Endothelial cell of umbilical vein (primary cell): ENCODE measurements at regions not wholly inside any gene's neighbourhood (a gene's known extent, or its start where the extent isn't known, plus 50 kb on each side); places are given as distances from the start of the nearest gene placed in this dataset.

ENCODE experiments used
- BruUV-seq: library from RNA; stranded (reverse); fragments of 400-500 nt; replicated peaks from 2 replicates; lab custom pipeline; 2021; lab: Mats Ljungman, UMichigan
- CTCF ChIA-PET: fragments of 300-600, 350-600 bp; sonication (Branson Sonifier 250); formaldehyde crosslinking; loops from one replicate; lab custom pipeline; 2021; ENCODE audit warnings: antibody characterized with exemption, inconsistent platforms; lab: Charles Lee
- POLR2A ChIA-PET: fragments of 300-600, 350-600 bp; sonication (Branson Sonifier 250); formaldehyde crosslinking; loops from one replicate; lab custom pipeline; 2021; ENCODE audit warnings: antibody characterized with exemption, inconsistent platforms; lab: Charles Lee
- DNase-seq: peaks from one replicate; pipeline ENCODE4 v3.0.0-alpha.2; 2011; ENCODE audit warnings: low read depth, low spot score
- FAIRE-seq: peaks from 2 replicates; lab custom pipeline; 2011; peaks lifted over from hg19 to GRCh38; lab: Jason Lieb, UNC
- H2AFZ ChIP-seq: 2 replicates; pipeline ENCODE4 v1.6.0; 2012; ENCODE audit warnings: low read depth, low read length, control low read depth, inconsistent platforms
- H3K27ac ChIP-seq: 2 replicates; pipeline ENCODE4 v1.5.1; 2011; ENCODE audit warnings: low read depth, mild to moderate bottlenecking, control low read depth, low read length, moderate library complexity; ENCODE audit not compliant: insufficient read depth
- H3K27me3 ChIP-seq, 2 experiments: 2 replicates each; pipeline versions ENCODE4 v1.6.0 to v1.6.1; 2011; ENCODE audit warnings: low read length in 2 of 2, mixed read lengths in 1 of 2; ENCODE audit not compliant: control insufficient read depth in 2 of 2, insufficient read depth in 2 of 2
- H3K36me3 ChIP-seq, 2 experiments: 2 replicates in 1 of 2; 3 replicates in 1 of 2; pipeline ENCODE4 v1.5.1; 2011; ENCODE audit warnings: low read length in 2 of 2, mild to moderate bottlenecking in 1 of 2, moderate library complexity in 1 of 2; ENCODE audit not compliant: control insufficient read depth in 2 of 2, insufficient read depth in 2 of 2; ENCODE audit errors: extremely low read depth in 1 of 2
- H3K4me1 ChIP-seq: 3 replicates; pipeline ENCODE4 v1.5.1; 2011; ENCODE audit warnings: mild to moderate bottlenecking, low read length; ENCODE audit not compliant: control insufficient read depth, insufficient read depth; ENCODE audit errors: extremely low read depth
- H3K4me2 ChIP-seq: 2 replicates; pipeline ENCODE4 v1.6.1; 2011; ENCODE audit warnings: low read length, control low read depth, mixed read lengths; ENCODE audit not compliant: insufficient read depth
- H3K4me3 ChIP-seq, 3 experiments: fragments of 200-600 bp in 1 of 3; sonication (generic), shearing (Covaris generic) in 1 of 3; replicated peaks in 1 of 3; 2 replicates each; pipeline ENCODE4 v1.5.1; 2011 to 2016; ENCODE audit warnings: control low read depth in 3 of 3, low read length in 3 of 3, mild to moderate bottlenecking in 2 of 3, inconsistent platforms in 1 of 3, low read depth in 1 of 3, moderate library complexity in 1 of 3; ENCODE audit not compliant: insufficient read depth in 1 of 3
- H3K79me2 ChIP-seq: 2 replicates; pipeline ENCODE4 v1.6.0; 2012; ENCODE audit warnings: low read length, inconsistent platforms; ENCODE audit not compliant: control insufficient read depth, insufficient read depth
- H3K9ac ChIP-seq: replicated peaks from 2 replicates; pipeline ENCODE3; 2011; ENCODE audit warnings: low read length, control low read depth; ENCODE audit not compliant: insufficient read depth; ENCODE audit errors: extremely low read depth
- H3K9me1 ChIP-seq: replicated peaks from 3 replicates; pipeline ENCODE4 v1.6.0; 2011; ENCODE audit warnings: mild to moderate bottlenecking, low read length; ENCODE audit not compliant: control insufficient read depth, insufficient read depth; ENCODE audit errors: extremely low read depth
- H3K9me3 ChIP-seq: replicated peaks from 2 replicates; pipeline ENCODE4 v1.5.1; 2012; ENCODE audit warnings: low read length, inconsistent platforms; ENCODE audit not compliant: control insufficient read depth, insufficient read depth
- H4K20me1 ChIP-seq: replicated peaks from 2 replicates; pipeline ENCODE3; 2011; ENCODE audit warnings: mild to moderate bottlenecking, low read length; ENCODE audit not compliant: control insufficient read depth, insufficient read depth; ENCODE audit errors: extremely low read depth
- CTCF ChIP-seq, 2 donors: IDR thresholded peaks; 1 replicate in 1 of 2; 2 replicates in 1 of 2; pipeline ENCODE4 v1.5.1; 2011; ENCODE audit warnings: low read length in 2 of 2, mild to moderate bottlenecking in 2 of 2, moderate library complexity in 2 of 2, control low read depth in 1 of 2, inconsistent platforms in 1 of 2, low read depth in 1 of 2; ENCODE audit not compliant: insufficient read depth in 1 of 2; ENCODE audit errors: extremely low read depth in 1 of 2
- EZH2 ChIP-seq: IDR thresholded peaks from 2 replicates; pipeline ENCODE4 v1.6.1; 2012; ENCODE audit warnings: borderline replicate concordance, low read depth, mild to moderate bottlenecking, moderate library complexity, low read length, inconsistent platforms; ENCODE audit not compliant: severe bottlenecking
- FOS ChIP-seq: IDR thresholded peaks from 2 replicates; pipeline ENCODE4 v1.6.1; 2011; ENCODE audit warnings: mild to moderate bottlenecking, low read length, moderate library complexity, borderline replicate concordance; ENCODE audit not compliant: insufficient read depth
- GATA2 ChIP-seq: IDR thresholded peaks from 2 replicates; pipeline ENCODE4 v1.7.0; 2011; ENCODE audit warnings: low read depth, mild to moderate bottlenecking, moderate library complexity, mixed read lengths, low read length; ENCODE audit not compliant: insufficient read length, insufficient read depth
- JUN ChIP-seq: IDR thresholded peaks from 2 replicates; pipeline ENCODE4 v1.6.1; 2011; ENCODE audit warnings: borderline replicate concordance, low read depth; ENCODE audit not compliant: insufficient read length, insufficient read depth
- MAX ChIP-seq: IDR thresholded peaks from 2 replicates; pipeline ENCODE4 v1.6.1; 2011; ENCODE audit not compliant: insufficient read depth, insufficient read length
- MYC ChIP-seq: IDR thresholded peaks from one replicate; pipeline ENCODE4 v1.6.1; 2011; ENCODE audit warnings: mild to moderate bottlenecking, low read depth, low read length
- POLR2AphosphoS5 ChIP-seq: IDR thresholded peaks from 2 replicates; pipeline ENCODE4 v1.6.1; 2012; ENCODE audit warnings: low read depth, mild to moderate bottlenecking, control low read depth, low read length, moderate library complexity; ENCODE audit not compliant: insufficient read depth
- dilution Hi-C: fragments of 300-500 bp; cut with MboI; formaldehyde crosslinking; loops from one replicate; pipeline ENCODE4 v1.15.0; 2019; ENCODE audit warnings: low sequenced_read_pairs; ENCODE audit not compliant: extremely low pct_ligation_motif_present
- intact Hi-C: fragments of 100-400 bp; cut with micrococcal nuclease; formaldehyde crosslinking; loops from one replicate; pipeline ENCODE4 v1.10.0; 2022

GRCh38 chr1:71345491-71345890 lies 264.7 kb upstream of the ZRANB2 start:
- Histone ChIP-seq H3K36me3 (no peaks in the 10 kb centered on the region), H4K20me1 (no peaks in the 10 kb centered on the region), H3K4me2 (no peak overlapping the region), H2AFZ (no peak overlapping the region), H3K4me3 (no peak overlapping the region), H3K27ac (no peak overlapping the region), H3K9ac (no peak overlapping the region), H3K79me2 (no peaks in the 10 kb centered on the region), H3K9me1 (no peaks in the 10 kb centered on the region), H3K9me3 (no peaks in the 10 kb centered on the region), H3K4me1 (no peaks in the 10 kb centered on the region), H3K27me3 (no peaks in the 10 kb centered on the region)
- no peak for FAIRE-seq
- ChIA-PET CTCF (no interaction called here), POLR2A (no interaction called here)
- dilution Hi-C loops = no loop called here
- no peak for DNase-seq
- TF ChIP-seq MYC = no peak
- TF ChIP-seq JUN = no peak
- no peak for TF ChIP-seq CTCF (IDR thresholded peaks at IDR 0.05; ENCODE audit: extremely low read depth in 1 of 2, insufficient read depth in 1 of 2, low read depth in 1 of 2, low read length in 2 of 2)
- TF ChIP-seq EZH2 = no peak
- TF ChIP-seq POLR2AphosphoS5 = no peak
- no peak for TF ChIP-seq MAX
- no peak for TF ChIP-seq FOS
- TF ChIP-seq GATA2 = no peak
- BruUV-seq = no TSS peak
- intact Hi-C loops = no loop called here
